ENCODE measurements at regions not wholly inside any gene's neighbourhood (a gene's known extent, or its start where the extent isn't known, plus 50 kb on each side); places are given as distances from the start of the nearest gene placed in this dataset.

DNA sequence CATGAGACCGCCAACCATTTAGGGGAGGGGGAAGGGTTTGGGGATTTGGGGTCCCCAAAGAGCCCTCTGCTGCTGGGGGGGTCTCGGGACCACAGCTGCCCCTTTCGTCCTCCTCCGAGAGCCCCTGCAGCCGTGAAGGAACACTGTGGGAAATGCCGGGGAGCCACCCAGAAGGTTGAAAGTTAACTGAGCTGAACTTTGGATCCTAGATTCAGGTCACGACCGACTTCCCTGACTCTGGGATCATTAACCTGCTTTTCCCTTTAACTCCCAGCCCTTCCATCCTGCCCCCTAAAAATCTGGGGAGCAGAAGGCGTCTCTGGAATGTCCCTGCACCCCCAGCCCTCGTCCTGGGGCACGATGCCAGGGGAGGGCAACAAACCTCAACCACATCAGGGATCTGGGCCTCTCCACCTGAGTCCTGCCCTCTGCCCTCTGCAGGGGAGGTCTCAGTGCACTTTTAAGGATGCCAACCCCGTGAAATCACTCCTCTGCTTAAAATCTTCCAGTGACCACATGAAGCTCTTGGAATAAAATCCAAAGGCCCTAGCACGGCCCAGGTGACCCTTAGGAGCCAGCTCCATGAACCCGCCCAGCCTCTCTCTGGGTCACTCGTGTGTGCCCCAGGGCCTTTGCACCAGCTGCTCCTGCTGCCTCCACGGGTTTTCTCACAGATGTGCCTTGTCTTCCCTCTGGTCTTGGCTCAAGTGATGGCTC is 95.0 kb downstream of the RFLNA start:
- TF ChIP-seq CTCF (IDR thresholded peaks at IDR 0.05) (no peak), POLR2A (IDR thresholded peaks at IDR 0.05) (no peak)
